ENCODE measurements at regions not wholly inside any gene's neighbourhood (a gene's known extent, or its start where the extent isn't known, plus 50 kb on each side); places are given as distances from the start of the nearest gene placed in this dataset.
"Not testable (repeated sequence)": the region's sequence is repeated elsewhere in the genome, so short reads cannot be mapped to it uniquely, and the experiment has no call there.

DNA sequence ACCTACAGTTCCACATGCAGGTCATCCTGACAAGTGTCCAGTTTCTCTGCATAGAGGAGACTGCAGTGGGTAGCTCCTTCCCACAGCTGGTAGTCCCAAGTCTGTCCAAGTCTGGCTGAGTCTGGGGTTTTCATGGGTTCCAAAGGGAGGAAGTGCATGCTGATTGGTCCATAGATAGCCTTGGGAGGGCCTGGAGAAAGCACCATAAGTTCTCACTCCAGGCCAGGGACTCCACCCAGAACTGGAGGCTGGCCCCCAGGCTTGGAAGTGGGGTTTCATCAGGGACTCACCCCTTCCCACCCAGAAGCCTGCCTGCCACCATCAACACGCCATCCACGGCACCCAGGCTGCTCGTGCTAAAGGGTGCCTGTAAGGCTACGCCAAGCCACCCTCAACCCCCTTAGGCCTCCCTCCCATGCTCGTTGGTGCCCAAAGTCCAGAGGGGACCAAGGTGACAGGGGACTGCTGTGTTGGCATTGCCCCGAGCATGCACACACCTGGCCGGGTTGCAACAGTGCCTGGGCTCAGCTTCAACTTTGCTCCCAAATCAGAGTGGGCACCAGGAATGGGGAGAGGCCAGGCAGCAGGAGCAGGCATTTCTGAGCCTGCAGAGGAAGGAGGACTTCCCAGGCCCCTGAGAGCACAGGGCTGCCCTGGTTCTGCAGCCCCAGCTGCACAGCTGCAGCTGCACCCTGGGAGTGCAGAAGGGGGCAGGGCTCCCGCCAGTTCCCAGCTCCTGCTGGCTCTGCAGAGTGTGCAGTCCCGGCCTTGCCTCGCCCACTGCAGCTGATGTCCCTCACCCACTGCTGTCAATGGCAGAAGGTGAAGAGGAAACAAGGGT, 116.5 kb upstream of the MAP2 start:
- H3K27ac ChIP-seq = no peak overlapping the region
- no peak for TF ChIP-seq ZFX (IDR thresholded peaks at IDR 0.05)
- TF ChIP-seq, protein P1, sequence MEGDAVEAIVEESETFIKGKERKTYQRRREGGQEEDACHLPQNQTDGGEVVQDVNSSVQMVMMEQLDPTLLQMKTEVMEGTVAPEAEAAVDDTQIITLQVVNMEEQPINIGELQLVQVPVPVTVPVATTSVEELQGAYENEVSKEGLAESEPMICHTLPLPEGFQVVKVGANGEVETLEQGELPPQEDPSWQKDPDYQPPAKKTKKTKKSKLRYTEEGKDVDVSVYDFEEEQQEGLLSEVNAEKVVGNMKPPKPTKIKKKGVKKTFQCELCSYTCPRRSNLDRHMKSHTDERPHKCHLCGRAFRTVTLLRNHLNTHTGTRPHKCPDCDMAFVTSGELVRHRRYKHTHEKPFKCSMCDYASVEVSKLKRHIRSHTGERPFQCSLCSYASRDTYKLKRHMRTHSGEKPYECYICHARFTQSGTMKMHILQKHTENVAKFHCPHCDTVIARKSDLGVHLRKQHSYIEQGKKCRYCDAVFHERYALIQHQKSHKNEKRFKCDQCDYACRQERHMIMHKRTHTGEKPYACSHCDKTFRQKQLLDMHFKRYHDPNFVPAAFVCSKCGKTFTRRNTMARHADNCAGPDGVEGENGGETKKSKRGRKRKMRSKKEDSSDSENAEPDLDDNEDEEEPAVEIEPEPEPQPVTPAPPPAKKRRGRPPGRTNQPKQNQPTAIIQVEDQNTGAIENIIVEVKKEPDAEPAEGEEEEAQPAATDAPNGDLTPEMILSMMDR (conservative IDR thresholded peaks at IDR 0.05) = no peak

DNA sequence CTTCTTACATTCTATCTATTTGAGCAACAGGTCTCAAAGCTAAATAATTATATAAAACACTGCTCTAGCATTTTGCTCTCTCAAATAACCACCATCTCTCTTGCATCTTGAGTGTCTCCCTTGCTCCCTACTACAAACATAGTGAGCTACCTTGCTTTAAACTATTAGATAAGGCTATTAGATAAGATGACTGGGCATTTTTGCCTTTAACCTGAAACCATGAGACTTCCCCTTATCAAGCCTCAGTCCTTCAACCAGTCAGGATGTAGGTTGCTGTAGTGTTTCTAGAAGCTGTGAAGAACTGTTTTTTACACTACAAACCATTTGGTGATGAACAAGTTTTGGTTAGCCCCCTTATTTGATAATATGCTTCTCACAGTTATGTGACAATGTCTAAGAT, 115.4 kb upstream of the MAP2 start:
- no peak overlapping the region for H3K27ac ChIP-seq
- TF ChIP-seq, protein P1 (conservative IDR thresholded peaks at IDR 0.05) = no peak
- no peak for TF ChIP-seq ZFX (IDR thresholded peaks at IDR 0.05)

DNA sequence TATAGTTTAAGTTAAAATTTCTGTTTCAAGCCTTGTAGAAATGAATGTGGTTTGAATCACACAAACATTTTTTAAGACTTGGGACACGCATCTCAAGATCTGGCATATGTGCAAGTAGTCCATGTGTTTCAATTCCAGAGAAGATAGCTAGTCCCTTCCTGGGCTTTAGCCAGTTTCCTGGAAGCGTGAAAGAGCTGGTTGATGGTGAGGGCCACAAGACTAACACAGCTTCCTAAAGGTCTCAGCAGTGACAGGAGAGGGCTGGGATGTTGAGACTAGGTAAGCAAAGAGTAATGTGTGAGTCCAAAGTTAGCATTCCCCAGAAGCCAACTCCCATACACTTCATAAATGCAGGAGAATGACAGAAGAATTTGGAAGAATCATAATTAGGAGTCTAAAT, 111.9 kb upstream of the MAP2 start:
- no peak overlapping the region for H3K27ac ChIP-seq
- TF ChIP-seq, protein P1 (conservative IDR thresholded peaks at IDR 0.05) = no peak
- no peak for TF ChIP-seq ZFX (IDR thresholded peaks at IDR 0.05)

DNA sequence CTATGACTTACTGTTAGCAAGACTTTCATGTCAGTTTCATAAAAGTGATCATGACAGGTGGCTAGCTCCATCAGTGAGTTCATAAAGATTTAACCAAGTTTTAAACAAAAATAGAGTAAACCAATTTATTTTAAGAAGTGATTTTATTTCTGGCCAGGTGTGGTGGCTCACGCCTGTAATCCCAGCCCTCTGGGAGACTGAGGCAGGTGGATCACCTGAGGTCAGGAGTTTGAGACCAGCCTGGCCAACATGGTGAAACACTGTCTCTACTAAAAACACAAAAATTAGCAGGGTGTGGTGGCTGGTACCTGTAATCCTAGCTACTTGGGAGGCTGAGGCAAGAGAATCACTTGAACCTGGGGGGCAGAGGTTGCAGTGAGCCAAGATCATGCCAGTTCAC, 111.4 kb upstream of the MAP2 start:
- H3K27ac ChIP-seq = not testable (repeated sequence)

GRCh38 chr2:209314653-209315052, 109.2 kb upstream of the MAP2 start:
- no peak overlapping the region for H3K27ac ChIP-seq
- TF ChIP-seq, protein P1 (conservative IDR thresholded peaks at IDR 0.05) = no peak
- no peak for TF ChIP-seq ZFX (IDR thresholded peaks at IDR 0.05)

DNA sequence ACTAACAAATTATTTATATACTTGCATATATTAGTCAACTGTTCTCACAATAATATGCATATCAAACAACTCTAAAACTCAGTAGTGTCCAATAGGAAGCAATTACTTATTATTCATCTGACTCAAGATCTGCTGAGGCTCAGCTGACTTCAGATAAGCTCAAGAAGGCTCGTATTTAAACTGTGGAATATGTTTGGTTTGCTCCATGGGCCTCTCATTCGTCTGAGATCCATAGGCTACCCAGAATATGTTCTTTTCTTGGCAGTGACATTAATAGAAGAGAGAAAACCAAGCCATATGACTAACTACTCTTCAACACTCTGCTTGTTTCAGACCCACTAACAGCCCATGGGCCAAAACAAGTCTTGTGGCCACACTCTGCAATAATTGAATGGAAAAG, 107.7 kb upstream of the MAP2 start:
- TF ChIP-seq ZFX (IDR thresholded peaks at IDR 0.05) = no peak
- TF ChIP-seq, protein P1 (conservative IDR thresholded peaks at IDR 0.05) = no peak
- no peak overlapping the region for H3K27ac ChIP-seq

DNA sequence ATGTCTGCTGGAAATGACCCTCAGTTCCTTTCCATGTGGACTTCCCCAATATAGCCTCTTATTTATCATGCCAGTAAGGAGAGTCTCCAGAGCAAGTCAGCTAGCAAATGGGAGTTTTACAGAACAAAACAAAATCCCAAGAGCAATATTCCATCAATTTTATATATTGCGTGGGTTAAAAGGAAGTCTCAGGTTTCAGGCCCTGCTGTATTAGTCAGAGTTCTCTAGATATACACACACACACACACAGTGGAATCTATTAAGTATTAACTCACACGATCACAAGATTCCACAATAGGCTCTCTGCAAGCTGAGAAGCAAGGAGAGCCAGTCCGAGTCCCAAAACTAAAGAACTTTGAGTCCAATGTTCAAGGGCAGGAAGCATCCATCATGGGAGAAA, 102.8 kb upstream of the MAP2 start:
- no peak overlapping the region for H3K27ac ChIP-seq
- TF ChIP-seq, protein P1 (conservative IDR thresholded peaks at IDR 0.05) = no peak
- TF ChIP-seq ZFX (IDR thresholded peaks at IDR 0.05) = no peak

DNA sequence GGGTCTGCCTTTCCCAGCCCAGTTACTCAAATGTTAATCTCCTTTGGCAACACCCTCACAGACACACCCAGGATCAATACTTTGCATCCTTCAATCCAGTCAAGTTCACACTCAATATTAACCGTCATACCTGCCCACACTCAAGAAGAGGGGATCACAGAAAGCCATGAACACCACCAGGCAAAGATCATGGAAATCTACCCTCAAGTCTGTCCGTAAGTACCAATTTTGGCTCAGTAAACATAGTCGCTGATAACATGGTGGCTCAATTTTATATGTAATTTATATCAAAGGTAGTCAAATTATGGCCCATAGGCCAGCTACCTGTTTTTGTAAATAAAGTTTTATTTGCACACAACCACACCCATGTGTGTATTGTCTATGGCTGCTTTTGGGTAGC, 102.3 kb upstream of the MAP2 start:
- no peak for TF ChIP-seq ZFX (IDR thresholded peaks at IDR 0.05)
- TF ChIP-seq, protein P1 (conservative IDR thresholded peaks at IDR 0.05) = no peak
- H3K27ac ChIP-seq = no peak overlapping the region
